ENCODE measurements at regions not wholly inside any gene's neighbourhood (a gene's known extent, or its start where the extent isn't known, plus 50 kb on each side); places are given as distances from the start of the nearest gene placed in this dataset.
"Not testable (repeated sequence)": the region's sequence is repeated elsewhere in the genome, so short reads cannot be mapped to it uniquely, and the experiment has no call there.

GRCh38 chr22:48511781-48512327, 1315.8 kb downstream of the BRD1 start:
- no peak for DNase-seq

- no peak for DNase-seq
Observed at GRCh38 chr22:48511211-48511610, 1316.5 kb downstream of the BRD1 start.

GRCh38 chr22:48510599-48510998, 1317.1 kb downstream of the BRD1 start:
- DNase-seq, result no peak

- no peak for DNase-seq
Observed at GRCh38 chr22:48507595-48508350, 1319.9 kb downstream of the BRD1 start.

- no peak for DNase-seq
Observed at GRCh38 chr22:48507171-48507570, 1320.5 kb downstream of the BRD1 start.

- DNase-seq, result no peak
Observed at GRCh38 chr22:48506506-48507145, 1321.0 kb downstream of the BRD1 start.

GRCh38 chr22:48505891-48506290, 1321.8 kb downstream of the BRD1 start:
- DNase-seq, result no peak

- no peak for DNase-seq
Observed at GRCh38 chr22:48504519-48505140, 1323.0 kb downstream of the BRD1 start.

GRCh38 chr22:48503876-48504275, 1323.8 kb downstream of the BRD1 start:
- no peak for DNase-seq

GRCh38 chr22:48503035-48503625, 1324.5 kb downstream of the BRD1 start:
- DNase-seq, result no peak

- no peak for DNase-seq
Observed at GRCh38 chr22:48501231-48501750, 1326.4 kb downstream of the BRD1 start.

- DNase-seq, result no peak
Observed at GRCh38 chr22:48500471-48501230, 1327.0 kb downstream of the BRD1 start.

- DNase-seq, result no peak
Observed at GRCh38 chr22:48499456-48500425, 1327.9 kb downstream of the BRD1 start.

GRCh38 chr22:48498526-48499331, 1328.9 kb downstream of the BRD1 start:
- DNase-seq, result no peak

- DNase-seq, result not testable (repeated sequence)
Observed at GRCh38 chr22:48497743-48498520, 1329.7 kb downstream of the BRD1 start.

GRCh38 chr22:48496987-48497650, 1330.6 kb downstream of the BRD1 start:
- DNase-seq, result no peak

- no peak for DNase-seq
Observed at GRCh38 chr22:48496226-48496845, 1331.3 kb downstream of the BRD1 start.

- no peak for DNase-seq
Observed at GRCh38 chr22:48495751-48496080, 1332.0 kb downstream of the BRD1 start.
